AG04450 (cell line): ENCODE measurements at regions not wholly inside any gene's neighbourhood (a gene's known extent, or its start where the extent isn't known, plus 50 kb on each side); places are given as distances from the start of the nearest gene placed in this dataset.

Experiments used
- CTCF ChIA-PET: fragments of 300-600, 350-600 bp; formaldehyde crosslinking; extraction: SDS; loops from one replicate; lab custom pipeline; 2022; ENCODE audit warnings: antibody characterized with exemption, inconsistent platforms; lab: Charles Lee
- POLR2A ChIA-PET: fragments of 350-600 bp; formaldehyde crosslinking; extraction: SDS; loops from one replicate; lab custom pipeline; 2021; ENCODE audit warnings: antibody characterized with exemption, inconsistent platforms; lab: Yijun Ruan, JAX
- DNase-seq: peaks from one replicate; pipeline ENCODE4 v3.0.0-alpha.2; 2011; ENCODE audit warnings: low read depth, low spot score
- H3K27ac ChIP-seq: one replicate; pipeline ENCODE4 v1.5.1; 2012; ENCODE audit warnings: low read depth, low read length, control low read depth
- H3K27me3 ChIP-seq: one replicate; pipeline ENCODE4 v1.6.0; 2012; ENCODE audit warnings: low read length; ENCODE audit not compliant: control insufficient read depth, insufficient read depth
- H3K4me3 ChIP-seq: 2 replicates; pipeline ENCODE4 v1.5.1; 2011; ENCODE audit warnings: mild to moderate bottlenecking, low read depth, low read length, control low read depth
- H3K9me3 ChIP-seq: 2 replicates; pipeline ENCODE4 v1.5.1; 2012; ENCODE audit warnings: low read length; ENCODE audit not compliant: control insufficient read depth, insufficient read depth
- CTCF ChIP-seq: IDR thresholded peaks from 2 replicates; pipeline ENCODE4 v1.5.1; 2011; ENCODE audit warnings: low read depth, low read length, control low read depth, inconsistent platforms

- POLR2A ChIA-PET, result no interaction called here
- Histone ChIP-seq H3K27me3 (no peaks in the 10 kb centered on the region), H3K27ac (no peak overlapping the region), H3K4me3 (no peak overlapping the region), H3K9me3 (peaks cover 9% of the 10 kb centered on the region)
- CTCF ChIA-PET, result no interaction called here
- no peak for TF ChIP-seq CTCF
- no peak for DNase-seq
Measured at GRCh38 chr4:97235521-97235920, 907.8 kb downstream of the STPG2 start.

GRCh38 chr4:97238956-97239666, 904.2 kb downstream of the STPG2 start:
- peaks cover 13% of the 10 kb centered on the region for H3K9me3 ChIP-seq
- no peak overlapping the region for H3K4me3 ChIP-seq
- TF ChIP-seq CTCF, result no peak
- no peak for DNase-seq
- ChIA-PET POLR2A (no interaction called here), CTCF (no interaction called here)
- no peaks in the 10 kb centered on the region for H3K27me3 ChIP-seq
- no peak overlapping the region for H3K27ac ChIP-seq

GRCh38 chr4:97239667-97239997, 903.6 kb downstream of the STPG2 start:
- TF ChIP-seq CTCF, result no peak
- H3K9me3 ChIP-seq, result peaks cover 13% of the 10 kb centered on the region
- no peak for DNase-seq
- CTCF ChIA-PET, result no interaction called here
- POLR2A ChIA-PET, result no interaction called here
- H3K27ac ChIP-seq, result no peak overlapping the region
- H3K4me3 ChIP-seq, result no peak overlapping the region
- H3K27me3 ChIP-seq, result no peaks in the 10 kb centered on the region

- POLR2A ChIA-PET, result no interaction called here
- Histone ChIP-seq H3K9me3 (no peaks in the 10 kb centered on the region), H3K27me3 (no peaks in the 10 kb centered on the region), H3K27ac (no peak overlapping the region), H3K4me3 (no peak overlapping the region)
- DNase-seq, result no peak
- no peak for TF ChIP-seq CTCF
- CTCF ChIA-PET, result no interaction called here
Measured at GRCh38 chr4:97252615-97253154, 890.6 kb downstream of the STPG2 start.

GRCh38 chr4:97262769-97263168, 880.5 kb downstream of the STPG2 start:
- H3K27ac ChIP-seq, result no peak overlapping the region
- DNase-seq, result no peak
- H3K4me3 ChIP-seq, result no peak overlapping the region
- H3K27me3 ChIP-seq, result no peaks in the 10 kb centered on the region
- peaks cover 3% of the 10 kb centered on the region; the same call in 1 of the 2 replicates for H3K9me3 ChIP-seq
- POLR2A ChIA-PET, result no interaction called here
- CTCF ChIA-PET, result no interaction called here
- TF ChIP-seq CTCF, result no peak
